ENCODE measurements at regions not wholly inside any gene's neighbourhood (a gene's known extent, or its start where the extent isn't known, plus 50 kb on each side); places are given as distances from the start of the nearest gene placed in this dataset.
A peak's percentile ranks its signal among the peaks of the same experiment; 100 is the strongest.

- DNase-seq = no peak
Measured at GRCh38 chr5:88540471-88541115, 271.9 kb upstream of the TMEM161B start.

- DNase-seq = no peak
Measured at GRCh38 chr5:88539693-88540365, 271.2 kb upstream of the TMEM161B start.

GRCh38 chr5:88539026-88539425, 270.4 kb upstream of the TMEM161B start:
- no peak for DNase-seq

GRCh38 chr5:88536146-88536545, 267.5 kb upstream of the TMEM161B start:
- no peak for DNase-seq

- no peak for DNase-seq
Measured at GRCh38 chr5:88524941-88525340, 256.3 kb upstream of the TMEM161B start.

GRCh38 chr5:88519066-88519465, 250.4 kb upstream of the TMEM161B start:
- no peak for DNase-seq

- no peak for DNase-seq
Measured at GRCh38 chr5:88518131-88519016, 249.7 kb upstream of the TMEM161B start.

GRCh38 chr5:88515881-88516819, 247.5 kb upstream of the TMEM161B start:
- no peak for DNase-seq

GRCh38 chr5:88515068-88515467, 246.4 kb upstream of the TMEM161B start:
- no peak for DNase-seq

- DNase-seq = no peak
Measured at GRCh38 chr5:88509403-88509802, 240.8 kb upstream of the TMEM161B start.

GRCh38 chr5:88507261-88507660, 238.6 kb upstream of the TMEM161B start:
- DNase-seq = no peak

GRCh38 chr5:88503406-88503805, 234.8 kb upstream of the TMEM161B start:
- no peak for DNase-seq

GRCh38 chr5:88503041-88503345, 234.3 kb upstream of the TMEM161B start:
- no peak for DNase-seq

GRCh38 chr5:88502179-88503040, 233.8 kb upstream of the TMEM161B start:
- DNase-seq = no peak

GRCh38 chr5:88495810-88496209, 227.2 kb upstream of the TMEM161B start:
- DNase-seq = no peak

GRCh38 chr5:88490874-88491273, 222.2 kb upstream of the TMEM161B start:
- no peak for DNase-seq

- peak in 1 of 2 experiments; percentile 35 for DNase-seq
Measured at GRCh38 chr5:88489364-88489763, 220.7 kb upstream of the TMEM161B start.

GRCh38 chr5:88488561-88488960, 219.9 kb upstream of the TMEM161B start:
- no peak for DNase-seq

- peak; percentile 22 to 33 for DNase-seq
Measured at GRCh38 chr5:88488130-88488529, 219.5 kb upstream of the TMEM161B start.

- no peak for DNase-seq
Measured at GRCh38 chr5:88487066-88487465, 218.4 kb upstream of the TMEM161B start.

- DNase-seq = peak in 1 of 2 experiments; percentile 4
Measured at GRCh38 chr5:88486431-88486830, 217.8 kb upstream of the TMEM161B start.

GRCh38 chr5:88485531-88485930, 216.9 kb upstream of the TMEM161B start:
- DNase-seq = no peak
